Suprapubic skin (tissue), 3 donors: ENCODE measurements at regions not wholly inside any gene's neighbourhood (a gene's known extent, or its start where the extent isn't known, plus 50 kb on each side); places are given as distances from the start of the nearest gene placed in this dataset.

ENCODE experiments used
- CTCF ChIP-seq, 2 donors: fragments of 200-600 bp in 1 of 2; fragments of 450-650 bp in 1 of 2; sonication (generic) in 1 of 2; IDR thresholded peaks; one replicate each; pipeline ENCODE4 v1.5.1; 2016 to 2019; ENCODE audit warnings: antibody characterized with exemption in 2 of 2, mild to moderate bottlenecking in 1 of 2, moderate library complexity in 1 of 2
- POLR2A ChIP-seq, 2 donors: fragments of 450-650 bp; IDR thresholded peaks; one replicate each; pipeline ENCODE4 v1.6.1; 2017; ENCODE audit warnings: antibody characterized with exemption in 2 of 2, mild to moderate bottlenecking in 2 of 2, moderate library complexity in 2 of 2

- TF ChIP-seq CTCF (IDR thresholded peaks at IDR 0.05) (no peak), POLR2A (IDR thresholded peaks at IDR 0.05) (no peak)
These were observed 56.4 kb upstream of the MYO10 start for GRCh38 chr5:16992444-16992843.
